ENCODE measurements at regions not wholly inside any gene's neighbourhood (a gene's known extent, or its start where the extent isn't known, plus 50 kb on each side); places are given as distances from the start of the nearest gene placed in this dataset.

DNA sequence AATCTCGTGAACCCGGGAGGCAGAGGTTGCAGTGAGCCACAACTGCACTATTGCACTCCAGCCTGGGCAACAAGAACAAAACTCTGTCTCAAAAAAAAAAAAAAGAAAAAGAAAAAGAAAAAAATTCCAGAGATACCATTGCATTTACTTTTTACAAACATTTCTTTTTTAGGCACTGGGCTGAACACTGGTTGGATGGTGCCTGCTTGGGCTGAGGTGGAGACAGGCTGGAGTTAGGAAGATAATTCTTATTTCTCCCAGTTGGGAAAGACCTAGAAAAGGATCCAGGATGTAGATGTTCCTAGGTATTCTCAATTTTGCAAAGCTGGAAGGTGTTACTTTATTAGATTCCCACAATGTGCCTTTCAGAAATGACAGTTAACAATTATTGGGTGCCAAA lies 49.9 kb upstream of the JMY start:
- Histone ChIP-seq H3K79me2 (ENCODE audit: insufficient read depth, low read length) (no peaks in the 10 kb centered on the region), H3K9me2 (replicated peaks; ENCODE audit: low read depth, low read length) (no peaks in the 10 kb centered on the region), H3K36me3 (ENCODE audit: insufficient read depth, low read length) (no peaks in the 10 kb centered on the region), H3K4me1 (ENCODE audit: insufficient read depth, low read length, poor library complexity, severe bottlenecking) (peaks cover 6% of the 10 kb centered on the region), H3K4me2 (ENCODE audit: low read depth, low read length, poor library complexity, severe bottlenecking) (no peak overlapping the region), H3K9ac (ENCODE audit: low read depth, low read length, poor library complexity, severe bottlenecking) (no peak overlapping the region), H2AFZ (ENCODE audit: low read length) (0 out of 2 replicates have a peak overlapping the region, but pooled peaks have one; percentile 11), H4K20me1 (ENCODE audit: insufficient read depth, low read length, poor library complexity, severe bottlenecking) (no peaks in the 10 kb centered on the region), H3F3A (ENCODE audit: low read depth) (no peaks in the 10 kb centered on the region), H3K27me3 (ENCODE audit: insufficient read depth, low read length, poor library complexity, severe bottlenecking) (no peaks in the 10 kb centered on the region), H3K4me3 (ENCODE audit: low read length, poor library complexity, severe bottlenecking) (no peak overlapping the region), H3K9me3 (ENCODE audit: insufficient read depth, low read depth, low read length) (no peaks in the 10 kb centered on the region)
- TF ChIP-seq EZH2phosphoT487 (IDR thresholded peaks at IDR 0.05; ENCODE audit: borderline replicate concordance): no peak
- TF ChIP-seq, protein P1, sequence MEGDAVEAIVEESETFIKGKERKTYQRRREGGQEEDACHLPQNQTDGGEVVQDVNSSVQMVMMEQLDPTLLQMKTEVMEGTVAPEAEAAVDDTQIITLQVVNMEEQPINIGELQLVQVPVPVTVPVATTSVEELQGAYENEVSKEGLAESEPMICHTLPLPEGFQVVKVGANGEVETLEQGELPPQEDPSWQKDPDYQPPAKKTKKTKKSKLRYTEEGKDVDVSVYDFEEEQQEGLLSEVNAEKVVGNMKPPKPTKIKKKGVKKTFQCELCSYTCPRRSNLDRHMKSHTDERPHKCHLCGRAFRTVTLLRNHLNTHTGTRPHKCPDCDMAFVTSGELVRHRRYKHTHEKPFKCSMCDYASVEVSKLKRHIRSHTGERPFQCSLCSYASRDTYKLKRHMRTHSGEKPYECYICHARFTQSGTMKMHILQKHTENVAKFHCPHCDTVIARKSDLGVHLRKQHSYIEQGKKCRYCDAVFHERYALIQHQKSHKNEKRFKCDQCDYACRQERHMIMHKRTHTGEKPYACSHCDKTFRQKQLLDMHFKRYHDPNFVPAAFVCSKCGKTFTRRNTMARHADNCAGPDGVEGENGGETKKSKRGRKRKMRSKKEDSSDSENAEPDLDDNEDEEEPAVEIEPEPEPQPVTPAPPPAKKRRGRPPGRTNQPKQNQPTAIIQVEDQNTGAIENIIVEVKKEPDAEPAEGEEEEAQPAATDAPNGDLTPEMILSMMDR (conservative IDR thresholded peaks at IDR 0.05; ENCODE audit: low read length): no peak

Data from Loucy (cell line).